SU-DHL-6 (cell line): ENCODE measurements at regions not wholly inside any gene's neighbourhood (a gene's known extent, or its start where the extent isn't known, plus 50 kb on each side); places are given as distances from the start of the nearest gene placed in this dataset.

Experiments used
- H2AFZ ChIP-seq: fragments of 200-600 bp; sonication (generic); 2 replicates; pipeline ENCODE4 v1.6.1; 2014; ENCODE audit warnings: low read depth, mild to moderate bottlenecking, moderate library complexity, mixed read lengths, antibody characterized with exemption, low read length; ENCODE audit not compliant: severe bottlenecking
- H3F3A ChIP-seq: fragments of 200-600 bp; shearing (Covaris generic); 2 replicates; pipeline ENCODE4 v1.6.0; 2016; ENCODE audit warnings: antibody characterized with exemption, mild to moderate bottlenecking; ENCODE audit not compliant: insufficient read depth
- H3K27ac ChIP-seq: fragments of 200-600 bp; sonication (generic); 2 replicates; pipeline ENCODE4 v1.5.1; 2016; ENCODE audit warnings: low read depth, mild to moderate bottlenecking, low read length, moderate library complexity, mixed read lengths
- H3K27me3 ChIP-seq: fragments of 200-600 bp; sonication (generic), shearing (Covaris generic); 2 replicates; pipeline ENCODE4 v1.6.0; 2014; ENCODE audit warnings: mild to moderate bottlenecking, low read length
- H3K36me3 ChIP-seq: fragments of 200-600 bp; sonication (generic); 2 replicates; pipeline ENCODE4 v1.6.1; 2014; ENCODE audit warnings: mild to moderate bottlenecking, low read length, mixed read lengths
- H3K4me2 ChIP-seq: fragments of 300-600, 200-600 bp; shearing (Covaris generic), sonication (generic); 2 replicates; pipeline ENCODE4 v1.6.0; 2014; ENCODE audit warnings: low read length, low read depth, mild to moderate bottlenecking; ENCODE audit not compliant: poor library complexity, severe bottlenecking
- H3K4me3 ChIP-seq: fragments of 200-600 bp; sonication (generic); 2 replicates; pipeline ENCODE4 v1.5.1; 2014; ENCODE audit warnings: antibody characterized with exemption, low read length, mild to moderate bottlenecking, mixed read lengths; ENCODE audit not compliant: insufficient read depth, poor library complexity, severe bottlenecking
- H3K79me2 ChIP-seq: fragments of 200-600 bp; sonication (generic); 2 replicates; pipeline ENCODE4 v1.6.1; 2014; ENCODE audit warnings: mild to moderate bottlenecking, low read length, moderate library complexity; ENCODE audit not compliant: insufficient read depth
- H3K9ac ChIP-seq: fragments of 200-600 bp; sonication (generic); 2 replicates; pipeline ENCODE4 v1.7.0; 2014; ENCODE audit warnings: mild to moderate bottlenecking, low read length
- H3K9me2 ChIP-seq: fragments of 200-600 bp; sonication (generic); replicated peaks from 2 replicates; pipeline ENCODE4 v1.6.1; 2014; ENCODE audit warnings: low read length; ENCODE audit not compliant: insufficient read depth
- H3K9me3 ChIP-seq: fragments of 200-600 bp; sonication (generic); 2 replicates; pipeline ENCODE4 v1.6.1; 2014; ENCODE audit warnings: low read length, mixed read lengths; ENCODE audit not compliant: insufficient read depth
- H4K20me1 ChIP-seq: fragments of 200-600 bp; sonication (generic); 2 replicates; pipeline ENCODE4 v1.6.1; 2014; ENCODE audit warnings: low read depth, mild to moderate bottlenecking, antibody characterized with exemption, low read length, moderate library complexity, mixed read lengths
- EZH2phosphoT487 ChIP-seq: fragments of 200-600 bp; sonication (generic), shearing (Covaris generic); conservative IDR thresholded peaks from 2 replicates; pipeline ENCODE4 v1.6.1; 2018; ENCODE audit warnings: mild to moderate bottlenecking, antibody characterized with exemption, low read length, moderate library complexity, mixed read lengths
- TF ChIP-seq, protein P1 (sequence below): fragments of 200-600 bp; sonication (generic); IDR thresholded peaks from one replicate; pipeline ENCODE4 v1.5.1; 2017; ENCODE audit warnings: antibody characterized with exemption, mild to moderate bottlenecking, low read length, moderate library complexity; ENCODE audit not compliant: insufficient read depth, poor library complexity, severe bottlenecking

DNA sequence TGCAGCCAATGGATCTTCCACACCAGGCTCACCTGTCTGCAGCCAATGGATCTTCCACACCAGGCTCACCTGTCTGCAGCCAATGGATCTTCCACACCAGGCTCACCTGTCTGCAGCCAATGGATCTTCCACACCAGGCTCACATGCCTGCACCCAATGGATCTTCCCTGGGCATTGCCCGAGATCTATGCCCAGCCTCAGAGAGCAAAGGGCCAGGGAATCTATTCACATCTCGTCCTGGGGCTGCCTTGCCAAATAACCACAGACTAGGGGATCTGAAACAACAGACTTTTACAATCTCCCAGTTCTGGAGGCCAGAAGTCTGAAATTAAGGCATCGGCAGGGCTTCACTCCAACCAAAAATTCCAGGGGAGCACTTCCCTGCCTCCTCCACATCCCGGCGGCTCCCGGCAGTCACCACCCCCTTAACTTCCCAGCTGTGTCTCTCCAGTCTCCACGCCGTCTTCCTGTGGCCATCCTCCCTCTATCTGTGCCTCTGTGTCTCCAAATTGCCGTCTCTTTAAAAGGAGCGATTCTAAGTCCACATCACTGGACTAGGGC is 92.4 kb upstream of the PPP2R2D start:
- no peaks in the 10 kb centered on the region for H3K79me2 ChIP-seq
- no peaks in the 10 kb centered on the region for H4K20me1 ChIP-seq
- H3K4me3 ChIP-seq: no peak overlapping the region
- TF ChIP-seq, protein P1, sequence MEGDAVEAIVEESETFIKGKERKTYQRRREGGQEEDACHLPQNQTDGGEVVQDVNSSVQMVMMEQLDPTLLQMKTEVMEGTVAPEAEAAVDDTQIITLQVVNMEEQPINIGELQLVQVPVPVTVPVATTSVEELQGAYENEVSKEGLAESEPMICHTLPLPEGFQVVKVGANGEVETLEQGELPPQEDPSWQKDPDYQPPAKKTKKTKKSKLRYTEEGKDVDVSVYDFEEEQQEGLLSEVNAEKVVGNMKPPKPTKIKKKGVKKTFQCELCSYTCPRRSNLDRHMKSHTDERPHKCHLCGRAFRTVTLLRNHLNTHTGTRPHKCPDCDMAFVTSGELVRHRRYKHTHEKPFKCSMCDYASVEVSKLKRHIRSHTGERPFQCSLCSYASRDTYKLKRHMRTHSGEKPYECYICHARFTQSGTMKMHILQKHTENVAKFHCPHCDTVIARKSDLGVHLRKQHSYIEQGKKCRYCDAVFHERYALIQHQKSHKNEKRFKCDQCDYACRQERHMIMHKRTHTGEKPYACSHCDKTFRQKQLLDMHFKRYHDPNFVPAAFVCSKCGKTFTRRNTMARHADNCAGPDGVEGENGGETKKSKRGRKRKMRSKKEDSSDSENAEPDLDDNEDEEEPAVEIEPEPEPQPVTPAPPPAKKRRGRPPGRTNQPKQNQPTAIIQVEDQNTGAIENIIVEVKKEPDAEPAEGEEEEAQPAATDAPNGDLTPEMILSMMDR: no peak
- TF ChIP-seq EZH2phosphoT487: no peak
- H3K27ac ChIP-seq: no peak overlapping the region
- no peak overlapping the region for H3K4me2 ChIP-seq
- H3K36me3 ChIP-seq: no peaks in the 10 kb centered on the region
- H3K9me2 ChIP-seq: no peaks in the 10 kb centered on the region
- no peak overlapping the region for H3K9ac ChIP-seq
- no peaks in the 10 kb centered on the region for H3F3A ChIP-seq
- H3K9me3 ChIP-seq: no peaks in the 10 kb centered on the region
- H3K27me3 ChIP-seq: no peaks in the 10 kb centered on the region; the same call in 1 of the 2 replicates
- no peak overlapping the region for H2AFZ ChIP-seq

DNA sequence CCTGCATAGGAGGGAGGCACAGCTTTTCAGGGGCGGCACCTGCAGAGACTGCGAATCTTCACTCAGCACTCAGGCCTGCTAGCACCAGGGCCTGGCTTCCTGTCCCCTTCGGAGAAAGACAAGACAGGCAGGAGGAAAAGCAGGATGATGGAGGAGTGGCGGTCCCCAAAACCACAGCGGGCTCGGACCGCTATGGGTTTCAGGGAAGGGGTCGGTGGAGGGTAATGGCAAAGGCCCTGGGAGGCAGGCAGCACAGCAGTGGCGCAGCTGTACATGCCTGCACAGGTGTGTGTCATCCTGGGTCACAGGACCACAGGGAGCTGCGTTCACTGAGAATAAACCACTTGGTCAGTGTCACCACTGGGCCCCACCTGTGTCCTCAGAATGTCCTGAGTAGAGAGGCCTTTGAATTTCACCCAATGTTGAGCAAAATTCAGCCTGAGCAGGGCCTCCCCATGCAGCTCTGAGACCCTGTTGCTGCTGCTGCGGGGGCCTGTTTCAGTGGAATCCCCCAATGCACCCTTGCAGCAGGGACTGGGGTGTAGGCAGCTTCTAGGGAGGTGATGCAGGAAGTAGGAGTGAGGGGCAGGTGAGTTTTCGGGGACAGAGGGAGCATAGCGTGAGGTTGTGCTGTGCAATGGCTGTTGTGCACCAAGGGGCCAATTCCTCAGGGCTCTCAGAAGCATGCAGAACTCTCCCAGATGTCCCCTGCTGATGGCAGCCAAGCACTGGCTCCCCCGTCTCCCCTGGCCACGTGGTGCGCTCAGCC is 90.6 kb upstream of the PPP2R2D start:
- Histone ChIP-seq H3K27me3 (no peaks in the 10 kb centered on the region; the same call in 1 of the 2 replicates), H3K27ac (no peak overlapping the region), H3K79me2 (no peaks in the 10 kb centered on the region), H3K36me3 (no peaks in the 10 kb centered on the region), H3K4me2 (no peak overlapping the region), H3F3A (no peaks in the 10 kb centered on the region), H3K9ac (no peak overlapping the region), H4K20me1 (no peaks in the 10 kb centered on the region), H2AFZ (no peak overlapping the region), H3K4me3 (no peak overlapping the region), H3K9me2 (no peaks in the 10 kb centered on the region), H3K9me3 (no peaks in the 10 kb centered on the region)
- TF ChIP-seq, protein P1: no peak
- no peak for TF ChIP-seq EZH2phosphoT487

DNA sequence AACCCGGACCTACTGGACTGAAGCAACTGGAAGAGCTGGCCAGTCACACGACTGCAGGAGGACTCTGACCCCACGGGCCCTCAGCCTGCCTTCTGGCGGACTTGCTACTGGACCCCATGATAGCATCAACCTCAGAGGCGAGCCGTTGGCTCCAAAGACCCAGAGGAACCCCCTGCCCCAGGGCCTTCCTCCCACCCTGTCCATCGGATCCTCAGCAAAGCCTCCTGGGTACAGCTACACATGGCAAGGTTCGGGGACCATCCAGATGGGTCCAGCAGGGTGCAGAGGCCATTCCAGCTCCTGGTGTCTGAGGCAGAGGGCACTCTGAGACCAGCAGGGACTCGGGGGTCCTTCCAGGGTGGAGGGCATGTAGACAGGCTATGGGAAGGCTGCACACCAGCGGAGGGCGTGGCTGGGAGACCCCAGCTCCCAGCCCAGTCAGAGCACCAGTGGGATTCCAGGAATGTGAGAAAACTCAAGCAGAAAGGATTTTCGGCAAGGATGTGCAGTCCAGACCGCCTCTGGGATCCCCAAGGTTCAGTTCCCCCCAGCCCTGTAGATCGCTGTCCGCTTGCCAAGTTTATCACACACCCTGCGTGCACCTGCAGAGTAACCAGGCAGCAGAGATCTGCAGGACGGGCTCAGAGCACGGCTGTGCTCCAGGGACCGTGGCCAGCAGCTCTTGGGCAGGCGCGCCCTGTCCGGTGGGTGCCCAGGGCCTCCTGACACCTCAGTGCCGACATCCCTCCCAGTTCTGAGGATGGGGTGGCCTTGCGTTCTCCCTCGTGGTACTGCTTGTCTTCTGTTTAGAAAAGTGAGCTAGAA is 89.8 kb upstream of the PPP2R2D start:
- Histone ChIP-seq H3F3A (no peaks in the 10 kb centered on the region), H3K36me3 (no peaks in the 10 kb centered on the region), H3K4me3 (no peak overlapping the region), H3K9me2 (no peaks in the 10 kb centered on the region), H2AFZ (no peak overlapping the region), H3K79me2 (no peaks in the 10 kb centered on the region), H3K9me3 (no peaks in the 10 kb centered on the region), H3K4me2 (no peak overlapping the region), H3K27me3 (no peaks in the 10 kb centered on the region; the same call in 1 of the 2 replicates), H3K27ac (no peak overlapping the region), H3K9ac (no peak overlapping the region), H4K20me1 (no peaks in the 10 kb centered on the region)
- TF ChIP-seq, protein P1: no peak
- no peak for TF ChIP-seq EZH2phosphoT487
